ENCODE measurements at regions not wholly inside any gene's neighbourhood (a gene's known extent, or its start where the extent isn't known, plus 50 kb on each side); places are given as distances from the start of the nearest gene placed in this dataset.

- TF ChIP-seq POLR2A (IDR thresholded peaks at IDR 0.05) (no peak), POLR2AphosphoS5 (IDR thresholded peaks at IDR 0.05) (no peak), EP300 (IDR thresholded peaks at IDR 0.05) (no peak)
- TF ChIP-seq, protein P1, sequence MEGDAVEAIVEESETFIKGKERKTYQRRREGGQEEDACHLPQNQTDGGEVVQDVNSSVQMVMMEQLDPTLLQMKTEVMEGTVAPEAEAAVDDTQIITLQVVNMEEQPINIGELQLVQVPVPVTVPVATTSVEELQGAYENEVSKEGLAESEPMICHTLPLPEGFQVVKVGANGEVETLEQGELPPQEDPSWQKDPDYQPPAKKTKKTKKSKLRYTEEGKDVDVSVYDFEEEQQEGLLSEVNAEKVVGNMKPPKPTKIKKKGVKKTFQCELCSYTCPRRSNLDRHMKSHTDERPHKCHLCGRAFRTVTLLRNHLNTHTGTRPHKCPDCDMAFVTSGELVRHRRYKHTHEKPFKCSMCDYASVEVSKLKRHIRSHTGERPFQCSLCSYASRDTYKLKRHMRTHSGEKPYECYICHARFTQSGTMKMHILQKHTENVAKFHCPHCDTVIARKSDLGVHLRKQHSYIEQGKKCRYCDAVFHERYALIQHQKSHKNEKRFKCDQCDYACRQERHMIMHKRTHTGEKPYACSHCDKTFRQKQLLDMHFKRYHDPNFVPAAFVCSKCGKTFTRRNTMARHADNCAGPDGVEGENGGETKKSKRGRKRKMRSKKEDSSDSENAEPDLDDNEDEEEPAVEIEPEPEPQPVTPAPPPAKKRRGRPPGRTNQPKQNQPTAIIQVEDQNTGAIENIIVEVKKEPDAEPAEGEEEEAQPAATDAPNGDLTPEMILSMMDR (IDR thresholded peaks at IDR 0.05), result no peak
Observed at GRCh38 chr6:121726596-121726995, 291.1 kb downstream of the GJA1 start.

Data from suprapubic skin (tissue), 4 donors.